Neural crest cell (in vitro differentiated cells): ENCODE measurements at regions not wholly inside any gene's neighbourhood (a gene's known extent, or its start where the extent isn't known, plus 50 kb on each side); places are given as distances from the start of the nearest gene placed in this dataset.
"Not testable (repeated sequence)": the region's sequence is repeated elsewhere in the genome, so short reads cannot be mapped to it uniquely, and the experiment has no call there.

Source experiments
- DNase-seq: peaks from one replicate; pipeline ENCODE4 v3.0.0; 2021; ENCODE audit warnings: low read depth, mixed read lengths, low spot score
- H3K27ac Mint-ChIP-seq: one replicate; pipeline ENCODE4 v1.8.0; 2021; ENCODE audit warnings: mild to moderate bottlenecking, mixed read lengths; ENCODE audit not compliant: unreplicated experiment
- H3K27me3 Mint-ChIP-seq: 2 replicates; pipeline ENCODE4 v1.8.0; 2021; ENCODE audit warnings: low read depth, mild to moderate bottlenecking, mixed read lengths
- H3K36me3 Mint-ChIP-seq: 2 replicates; pipeline ENCODE4 v1.8.0; 2021; ENCODE audit warnings: low read depth, mild to moderate bottlenecking, mixed read lengths
- H3K4me1 Mint-ChIP-seq: 2 replicates; pipeline ENCODE4 v1.8.0; 2021; ENCODE audit warnings: mixed read lengths
- H3K4me3 Mint-ChIP-seq: one replicate; pipeline ENCODE4 v1.8.0; 2021; ENCODE audit warnings: mild to moderate bottlenecking, mixed read lengths
- H3K9me3 Mint-ChIP-seq: 2 replicates; pipeline ENCODE4 v1.8.0; 2021; ENCODE audit warnings: mixed read lengths
- TF ChIP-seq, protein P1 (sequence below): fragments of 200-600 bp; sonication (generic); conservative IDR thresholded peaks from 2 replicates; pipeline ENCODE4 v1.5.0; 2021; ENCODE audit warnings: antibody characterized with exemption, mild to moderate bottlenecking

DNA sequence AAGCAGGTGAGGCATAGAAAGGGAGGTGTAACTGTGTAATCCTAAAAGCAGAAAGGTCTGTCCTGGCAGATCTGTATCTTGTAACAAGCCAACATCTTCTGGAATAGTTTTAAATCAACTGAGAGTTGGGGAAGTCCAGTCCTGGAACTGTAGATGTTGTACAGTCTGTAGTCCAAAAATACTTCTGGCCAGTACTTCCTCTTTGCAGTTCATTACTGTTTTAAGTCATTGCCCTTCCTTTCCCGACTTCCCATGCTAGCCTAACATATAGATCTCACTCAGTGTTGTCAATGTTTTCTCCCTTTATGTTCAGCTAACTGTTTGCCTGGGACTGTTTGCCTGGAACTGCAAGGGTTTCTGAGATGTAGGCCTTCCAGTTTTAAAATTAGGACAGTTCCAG is 168.5 kb upstream of the ISL1 start:
- H3K4me3 Mint-ChIP-seq = no peak overlapping the region
- TF ChIP-seq, protein P1, sequence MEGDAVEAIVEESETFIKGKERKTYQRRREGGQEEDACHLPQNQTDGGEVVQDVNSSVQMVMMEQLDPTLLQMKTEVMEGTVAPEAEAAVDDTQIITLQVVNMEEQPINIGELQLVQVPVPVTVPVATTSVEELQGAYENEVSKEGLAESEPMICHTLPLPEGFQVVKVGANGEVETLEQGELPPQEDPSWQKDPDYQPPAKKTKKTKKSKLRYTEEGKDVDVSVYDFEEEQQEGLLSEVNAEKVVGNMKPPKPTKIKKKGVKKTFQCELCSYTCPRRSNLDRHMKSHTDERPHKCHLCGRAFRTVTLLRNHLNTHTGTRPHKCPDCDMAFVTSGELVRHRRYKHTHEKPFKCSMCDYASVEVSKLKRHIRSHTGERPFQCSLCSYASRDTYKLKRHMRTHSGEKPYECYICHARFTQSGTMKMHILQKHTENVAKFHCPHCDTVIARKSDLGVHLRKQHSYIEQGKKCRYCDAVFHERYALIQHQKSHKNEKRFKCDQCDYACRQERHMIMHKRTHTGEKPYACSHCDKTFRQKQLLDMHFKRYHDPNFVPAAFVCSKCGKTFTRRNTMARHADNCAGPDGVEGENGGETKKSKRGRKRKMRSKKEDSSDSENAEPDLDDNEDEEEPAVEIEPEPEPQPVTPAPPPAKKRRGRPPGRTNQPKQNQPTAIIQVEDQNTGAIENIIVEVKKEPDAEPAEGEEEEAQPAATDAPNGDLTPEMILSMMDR = no peak
- H3K9me3 Mint-ChIP-seq = no peaks in the 10 kb centered on the region
- no peak overlapping the region for H3K27ac Mint-ChIP-seq
- H3K27me3 Mint-ChIP-seq = no peaks in the 10 kb centered on the region
- no peak for DNase-seq
- H3K4me1 Mint-ChIP-seq = no peaks in the 10 kb centered on the region
- no peaks in the 10 kb centered on the region for H3K36me3 Mint-ChIP-seq

DNA sequence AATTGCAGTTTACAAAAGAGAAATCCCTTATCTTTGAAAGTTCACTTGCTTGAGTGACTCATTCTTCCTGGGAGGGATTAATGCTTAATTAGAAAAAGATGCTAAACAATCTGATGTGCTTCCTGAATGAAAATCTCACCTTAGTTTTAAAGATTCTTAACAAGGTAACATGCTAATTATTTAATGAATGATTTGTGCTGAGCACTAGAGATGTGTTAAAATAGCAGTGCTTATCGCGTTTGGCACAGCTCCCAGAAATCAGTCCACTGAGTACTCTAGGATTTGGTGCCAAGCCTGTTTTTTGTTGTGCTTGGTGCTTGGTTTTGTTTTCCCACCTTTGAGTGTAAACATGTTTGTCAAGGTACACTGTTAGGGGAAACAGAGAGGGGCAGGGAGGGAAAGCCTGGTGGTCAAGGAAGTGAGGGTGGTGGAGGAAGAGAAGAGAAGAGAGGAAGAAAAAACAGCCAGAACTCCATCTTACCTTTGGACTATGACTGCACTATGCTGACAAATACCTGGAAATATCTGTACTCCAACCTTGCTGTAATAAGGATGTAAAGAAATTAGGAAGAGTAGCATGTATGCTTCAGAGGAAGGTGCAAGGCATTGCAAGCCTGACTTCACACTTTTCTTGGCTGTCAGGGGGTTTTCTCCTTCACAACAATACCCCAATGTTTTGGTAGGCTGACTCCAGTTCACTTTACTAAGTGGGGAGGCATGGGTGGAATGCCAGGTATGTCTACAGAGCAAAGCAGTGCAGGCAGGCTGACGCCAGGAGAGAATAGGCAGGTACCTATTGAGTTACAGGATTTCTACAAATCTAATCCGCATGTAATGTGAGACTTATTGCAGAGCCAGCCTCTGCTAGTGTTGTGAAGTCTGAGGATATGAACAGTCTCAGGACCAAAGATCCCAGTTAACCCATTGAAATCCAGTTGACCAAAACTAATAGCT is 157.2 kb upstream of the ISL1 start:
- no peak for DNase-seq
- Mint-ChIP-seq H3K4me3 (no peak overlapping the region), H3K36me3 (no peaks in the 10 kb centered on the region), H3K27ac (no peak overlapping the region), H3K4me1 (no peaks in the 10 kb centered on the region), H3K9me3 (peaks cover 6% of the 10 kb centered on the region), H3K27me3 (peaks cover 4% of the 10 kb centered on the region)
- TF ChIP-seq, protein P1 = no peak

DNA sequence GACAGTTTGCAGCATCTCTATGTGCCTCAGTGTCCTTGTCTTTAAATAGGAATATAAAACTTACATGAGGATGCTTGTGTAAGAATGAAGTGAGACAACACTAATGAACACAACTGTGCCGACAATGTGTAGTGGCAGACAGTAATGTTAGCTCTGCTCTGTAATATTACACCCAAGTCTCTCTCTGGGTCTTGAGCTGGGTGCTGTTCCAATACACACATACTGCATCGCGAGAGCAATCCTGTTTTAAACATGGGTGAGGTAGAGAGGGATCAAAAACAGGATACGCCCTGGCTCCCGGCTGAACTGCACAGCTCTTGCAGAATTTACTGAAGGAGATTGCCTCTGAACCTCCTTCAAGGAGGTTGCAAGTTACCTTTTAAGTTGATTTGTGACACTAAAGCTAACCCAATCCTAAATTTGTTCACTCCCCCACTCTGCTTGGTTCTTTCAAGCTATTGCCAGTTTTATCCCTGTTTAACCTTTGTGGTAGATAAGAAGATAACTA is 155.2 kb upstream of the ISL1 start:
- DNase-seq = no peak
- Mint-ChIP-seq H3K4me1 (no peaks in the 10 kb centered on the region), H3K36me3 (no peaks in the 10 kb centered on the region), H3K27me3 (peaks cover 4% of the 10 kb centered on the region), H3K4me3 (no peak overlapping the region), H3K27ac (no peak overlapping the region), H3K9me3 (peaks cover 2% of the 10 kb centered on the region)
- TF ChIP-seq, protein P1 = no peak

DNA sequence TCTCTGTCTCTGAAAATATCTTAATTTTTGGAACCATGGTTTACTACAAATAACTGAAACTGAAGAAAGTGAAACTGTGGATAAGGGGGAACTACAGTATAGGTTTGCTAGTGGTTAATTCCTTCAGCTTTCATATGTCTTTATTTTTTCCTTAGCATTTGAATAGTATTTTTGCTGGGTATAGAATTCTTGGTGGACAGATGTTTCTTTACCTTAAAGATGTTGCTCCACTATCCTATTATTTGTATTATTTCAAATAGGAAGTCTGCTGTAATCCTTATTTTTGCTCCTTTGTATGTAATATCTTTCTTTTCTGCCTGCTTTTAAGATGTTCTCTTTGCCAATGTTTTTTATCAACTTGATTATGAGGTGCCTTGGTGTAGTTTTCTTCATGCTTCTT is 152.9 kb upstream of the ISL1 start:
- peaks cover 4% of the 10 kb centered on the region for H3K27me3 Mint-ChIP-seq
- no peaks in the 10 kb centered on the region for H3K4me1 Mint-ChIP-seq
- TF ChIP-seq, protein P1 = no peak
- H3K36me3 Mint-ChIP-seq = no peaks in the 10 kb centered on the region
- no peak overlapping the region for H3K4me3 Mint-ChIP-seq
- no peak overlapping the region for H3K27ac Mint-ChIP-seq
- no peak for DNase-seq
- peaks cover 2% of the 10 kb centered on the region for H3K9me3 Mint-ChIP-seq

DNA sequence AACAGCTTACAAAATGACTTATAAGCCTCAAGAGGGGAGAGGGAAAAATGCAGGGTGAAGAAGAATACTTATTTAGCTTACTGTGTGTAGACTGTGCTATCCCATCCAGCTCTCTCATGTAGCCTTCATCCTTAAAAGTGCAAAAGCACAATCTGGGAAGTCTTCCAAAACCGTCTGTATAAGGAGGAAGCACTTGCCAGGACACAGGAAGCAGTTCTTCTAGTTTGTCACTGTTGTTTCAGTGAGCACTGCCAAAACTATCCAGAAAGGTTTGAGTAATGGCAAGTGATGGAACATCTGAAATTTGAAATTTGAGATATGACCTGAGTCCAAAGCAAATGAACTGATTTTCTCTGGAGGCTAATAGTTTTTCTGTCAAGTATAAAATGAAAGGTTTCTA is 140.8 kb upstream of the ISL1 start:
- no peak for DNase-seq
- no peaks in the 10 kb centered on the region for H3K9me3 Mint-ChIP-seq
- no peak overlapping the region for H3K4me3 Mint-ChIP-seq
- TF ChIP-seq, protein P1 = no peak
- peaks cover 14% of the 10 kb centered on the region for H3K27me3 Mint-ChIP-seq
- no peak overlapping the region for H3K27ac Mint-ChIP-seq
- peaks cover 10% of the 10 kb centered on the region for H3K4me1 Mint-ChIP-seq
- no peaks in the 10 kb centered on the region for H3K36me3 Mint-ChIP-seq

DNA sequence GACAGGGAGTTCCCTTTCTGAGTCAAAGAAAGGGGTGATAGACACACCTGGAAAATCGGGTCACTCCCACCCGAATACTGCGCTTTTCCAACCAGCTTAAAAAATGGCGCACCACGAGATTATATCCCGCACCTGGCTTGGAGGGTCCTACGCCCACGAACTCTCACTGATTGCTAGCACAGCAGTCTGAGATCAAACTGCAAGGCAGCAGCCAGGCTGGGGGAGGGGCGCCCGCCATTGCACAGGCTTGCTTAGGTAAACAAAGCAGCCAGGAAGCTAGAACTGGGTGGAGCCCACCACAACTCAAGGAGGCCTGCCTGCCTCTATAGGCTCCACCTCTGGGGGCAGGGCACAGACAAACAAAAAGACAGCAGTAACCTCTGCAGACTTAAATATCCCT is 132.3 kb upstream of the ISL1 start:
- H3K27me3 Mint-ChIP-seq, H3K27ac Mint-ChIP-seq, H3K9me3 Mint-ChIP-seq, H3K36me3 Mint-ChIP-seq, DNase-seq, H3K4me3 Mint-ChIP-seq: not testable (repeated sequence)
- H3K4me1 Mint-ChIP-seq = peaks cover 11% of the 10 kb centered on the region
